ENCODE measurements at regions not wholly inside any gene's neighbourhood (a gene's known extent, or its start where the extent isn't known, plus 50 kb on each side); places are given as distances from the start of the nearest gene placed in this dataset.

DNA sequence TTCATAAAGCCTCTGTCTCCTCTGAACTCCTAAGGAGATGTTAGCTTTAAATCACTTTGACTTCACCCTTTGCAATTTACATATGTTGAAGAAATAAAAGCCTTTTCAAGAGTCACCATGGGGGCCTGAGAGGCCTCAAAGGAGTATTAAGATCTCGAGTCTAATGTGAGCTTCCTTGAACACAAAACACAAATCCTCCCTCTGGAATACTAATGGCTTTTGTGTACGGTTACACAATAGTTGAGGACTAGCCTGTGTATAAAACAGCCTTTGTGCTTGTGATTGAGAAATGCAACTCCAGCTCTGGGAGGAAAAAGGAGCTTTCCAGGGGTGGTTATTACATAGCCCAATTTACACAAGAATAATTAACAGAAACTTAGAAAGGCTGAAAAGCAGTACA, 1140.2 kb downstream of the CDH11 start:
- DNase-seq = peak; percentile 31

- DNase-seq = no peak
Measured at GRCh38 chr16:63980763-63981162, 1141.1 kb downstream of the CDH11 start.

DNA sequence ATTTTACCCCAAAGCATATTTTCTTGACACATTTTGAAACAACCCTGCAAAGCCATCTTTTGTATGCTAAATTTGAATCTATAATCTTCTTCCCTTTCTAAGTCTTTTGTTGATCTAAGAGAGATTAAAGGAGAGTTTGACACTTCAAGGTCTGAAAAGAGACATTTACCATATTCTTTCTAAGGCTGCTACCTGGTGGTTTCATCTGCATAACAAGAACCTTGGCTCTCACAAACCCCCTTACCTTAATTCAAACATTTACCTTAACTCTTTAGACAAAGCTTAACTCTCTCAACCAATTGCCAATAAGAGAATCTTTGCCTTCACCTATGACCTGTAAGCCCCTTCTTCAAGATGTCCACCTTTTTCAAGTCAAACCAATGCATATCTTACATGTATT, 1143.6 kb downstream of the CDH11 start:
- no peak for DNase-seq

DNA sequence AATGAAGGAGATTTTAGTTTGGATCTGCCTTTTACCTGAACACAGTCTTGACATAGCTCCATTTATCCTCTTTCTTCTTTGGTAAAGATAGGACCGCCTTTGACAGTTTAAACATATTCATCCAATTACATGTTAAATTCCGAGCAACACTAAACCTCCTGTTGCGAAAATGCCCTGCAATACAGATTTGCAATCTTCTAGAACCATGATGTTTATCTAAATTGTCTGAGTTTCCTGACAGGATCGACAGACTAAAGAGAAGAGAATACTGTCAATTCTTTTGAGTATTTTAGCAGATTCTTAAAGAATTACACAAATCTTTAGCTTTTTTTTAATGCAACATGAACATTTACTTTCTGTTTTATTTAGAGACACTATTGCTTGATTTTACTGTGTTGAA, 1145.5 kb downstream of the CDH11 start:
- no peak for DNase-seq

DNA sequence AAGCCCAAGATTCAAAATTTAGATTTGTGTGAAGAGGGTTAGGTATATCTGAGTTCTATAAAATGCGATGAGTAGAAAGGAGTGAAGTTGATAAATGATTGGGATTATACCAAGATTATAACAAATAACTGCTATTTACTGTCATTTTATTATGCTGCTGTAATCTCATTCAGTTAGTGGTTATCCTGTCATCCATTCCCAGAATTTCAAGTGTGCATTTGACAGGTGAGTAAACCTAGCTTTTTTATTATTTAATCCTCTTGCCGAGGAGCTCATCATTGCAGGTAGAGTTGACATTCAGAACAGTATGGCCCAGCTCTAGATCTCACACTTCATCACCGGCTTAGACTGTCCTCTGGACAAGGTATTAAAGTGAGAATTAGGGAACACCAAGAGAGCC, 1146.2 kb downstream of the CDH11 start:
- no peak for DNase-seq

DNA sequence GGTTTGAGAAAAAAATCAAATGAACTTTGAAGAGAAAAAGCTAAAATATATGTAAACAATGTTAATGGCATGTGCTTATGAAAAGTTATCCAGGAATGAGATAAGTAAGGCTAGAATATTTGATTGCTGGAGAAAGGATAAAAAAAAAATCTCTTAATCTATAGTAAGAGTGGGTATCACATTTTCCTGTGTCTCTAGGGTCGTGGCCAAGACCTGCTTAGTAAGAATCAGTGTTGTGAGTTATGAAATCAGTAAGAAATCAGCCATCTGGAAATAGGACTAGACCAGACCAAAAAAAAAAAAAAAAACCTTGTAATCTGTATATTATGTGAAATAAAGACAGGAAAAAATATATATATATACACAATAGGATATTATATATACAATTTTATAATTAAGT, 1153.9 kb downstream of the CDH11 start:
- DNase-seq = no peak

- no peak for DNase-seq
Measured at GRCh38 chr16:63960321-63960720, 1161.5 kb downstream of the CDH11 start.

- DNase-seq = no peak
Measured at GRCh38 chr16:63947022-63947421, 1174.8 kb downstream of the CDH11 start.

DNA sequence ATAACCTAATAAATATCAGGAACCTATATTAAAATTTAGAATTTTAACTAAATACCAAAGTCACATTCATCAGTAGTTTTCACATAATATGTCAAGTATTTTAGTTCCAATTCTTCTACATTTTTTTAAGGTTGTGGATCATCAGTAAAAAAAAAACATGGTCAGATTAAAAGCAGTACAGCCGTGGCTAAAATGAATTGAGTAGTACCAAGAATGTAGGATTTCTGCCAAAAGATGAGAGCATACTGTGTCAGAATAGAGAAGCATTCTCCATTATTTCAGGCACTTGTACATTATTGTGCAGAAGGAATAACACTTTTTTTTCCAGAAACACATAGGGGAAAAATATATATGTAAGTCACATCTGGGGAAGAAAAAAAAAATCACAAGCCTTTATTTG, 1176.1 kb downstream of the CDH11 start:
- no peak for DNase-seq

GRCh38 chr16:63943566-63943965, 1178.3 kb downstream of the CDH11 start:
- DNase-seq = no peak

DNA sequence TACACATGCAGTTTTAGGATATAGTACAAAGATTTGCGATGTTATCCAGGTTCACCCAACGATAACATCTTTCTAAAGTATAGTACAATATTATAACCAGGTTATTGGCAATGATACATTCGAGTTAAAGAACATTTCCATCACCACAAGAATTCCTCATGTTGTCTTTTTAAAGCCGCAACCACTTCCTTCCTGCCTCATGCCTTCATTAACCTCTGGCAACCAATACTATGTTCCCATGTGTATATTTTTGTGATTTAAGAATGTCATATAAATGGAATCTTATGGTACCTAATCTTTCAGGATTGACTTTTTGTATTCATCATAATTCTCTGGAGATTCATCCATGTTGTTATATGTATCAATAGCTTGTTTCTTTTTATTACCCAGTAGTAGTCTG, 1183.2 kb downstream of the CDH11 start:
- no peak for DNase-seq

DNA sequence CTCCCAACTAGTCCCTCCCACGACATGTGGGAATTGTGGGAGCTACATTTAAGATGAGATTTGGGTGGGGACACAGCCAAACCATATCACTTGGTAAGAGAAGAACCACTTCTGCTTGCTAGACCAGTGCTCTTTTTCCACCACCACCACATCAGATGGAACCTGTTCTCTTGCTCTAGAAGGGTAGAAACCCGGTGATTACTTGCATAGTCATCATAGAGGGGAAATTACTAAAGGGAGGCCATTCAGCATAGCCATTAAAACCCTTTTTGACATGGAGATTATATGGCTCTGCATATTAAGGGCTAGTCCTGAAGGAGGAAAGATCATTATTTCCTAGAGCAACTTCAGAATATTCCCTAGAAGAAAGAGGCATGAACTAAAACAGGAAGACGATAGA, 1188.0 kb downstream of the CDH11 start:
- DNase-seq = no peak

- no peak for DNase-seq
Measured at GRCh38 chr16:63928421-63928820, 1193.4 kb downstream of the CDH11 start.

GRCh38 chr16:63925221-63925620, 1196.6 kb downstream of the CDH11 start:
- no peak for DNase-seq

GRCh38 chr16:63922560-63922959, 1199.3 kb downstream of the CDH11 start:
- no peak for DNase-seq

DNA sequence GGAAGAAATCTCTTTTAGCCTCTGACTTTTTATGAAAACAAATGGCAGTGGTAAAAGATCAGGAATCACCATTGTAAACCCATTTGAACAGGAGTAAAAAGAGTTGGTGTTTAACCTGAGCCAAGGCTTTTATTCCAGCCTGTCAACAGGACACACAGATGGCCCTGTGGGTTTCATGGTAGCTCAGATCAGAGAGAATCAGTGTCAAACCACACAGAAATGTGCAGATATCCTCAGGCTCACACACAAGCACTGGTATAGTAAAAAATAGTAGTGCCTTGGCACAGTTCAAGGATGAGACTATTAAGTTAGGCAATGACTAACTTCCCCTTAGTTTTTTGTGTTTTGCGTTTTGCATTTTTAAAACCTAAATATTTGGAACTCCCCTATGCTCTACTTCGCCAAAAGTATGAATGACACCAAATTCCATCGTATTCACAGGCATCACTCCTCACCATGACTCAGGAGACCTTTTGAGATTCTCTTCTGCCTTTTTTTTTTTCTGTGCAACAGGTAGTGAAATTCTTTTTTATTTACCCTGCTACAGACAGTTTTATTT, 1200.0 kb downstream of the CDH11 start:
- no peak for DNase-seq

DNA sequence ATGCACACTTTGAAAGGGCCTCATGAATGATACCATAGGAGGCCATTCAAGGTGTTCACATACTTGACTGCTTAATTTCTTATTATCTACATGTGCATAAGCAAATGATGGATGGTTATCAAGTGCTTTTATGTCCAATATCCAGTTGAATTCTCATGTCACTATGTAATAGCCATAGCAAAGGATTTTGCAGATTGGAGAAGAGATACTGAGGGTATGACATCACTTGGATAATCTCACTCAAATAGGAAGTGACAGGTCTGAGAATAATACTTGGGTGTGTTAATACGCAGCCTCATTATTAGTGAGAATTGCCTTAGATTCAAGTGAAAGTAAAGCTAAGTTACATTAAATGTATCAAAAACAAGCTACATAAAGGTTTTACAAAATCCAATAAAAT, 1208.6 kb downstream of the CDH11 start:
- no peak for DNase-seq

GRCh38 chr16:63907251-63907650, 1214.6 kb downstream of the CDH11 start:
- DNase-seq = no peak

DNA sequence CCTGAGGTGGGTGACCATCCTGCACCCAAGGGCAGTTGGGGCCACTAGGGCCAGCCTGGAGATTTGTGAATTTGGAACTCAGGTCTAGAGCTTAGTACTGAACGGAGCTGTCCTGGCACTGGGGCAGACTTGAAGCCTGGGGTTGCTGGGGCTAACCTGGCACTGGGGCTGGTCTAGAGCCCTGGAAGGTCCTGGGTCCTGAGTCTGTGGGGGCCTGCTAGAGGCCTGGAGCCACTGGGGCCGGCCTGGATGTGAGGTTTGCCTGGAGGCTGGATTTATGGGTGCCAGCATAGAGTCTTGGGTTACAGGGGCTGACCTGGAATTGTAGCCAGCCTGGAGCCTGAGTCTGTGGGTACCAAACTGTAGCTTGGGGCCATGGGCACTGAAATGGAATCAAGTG, 1216.9 kb downstream of the CDH11 start:
- no peak for DNase-seq

- no peak for DNase-seq
Measured at GRCh38 chr16:63904182-63904581, 1217.7 kb downstream of the CDH11 start.

- no peak for DNase-seq
Measured at GRCh38 chr16:63896383-63897109, 1225.3 kb downstream of the CDH11 start.

- no peak for DNase-seq
Measured at GRCh38 chr16:63890723-63891122, 1231.1 kb downstream of the CDH11 start.

- no peak for DNase-seq
Measured at GRCh38 chr16:63890081-63890480, 1231.8 kb downstream of the CDH11 start.

DNA sequence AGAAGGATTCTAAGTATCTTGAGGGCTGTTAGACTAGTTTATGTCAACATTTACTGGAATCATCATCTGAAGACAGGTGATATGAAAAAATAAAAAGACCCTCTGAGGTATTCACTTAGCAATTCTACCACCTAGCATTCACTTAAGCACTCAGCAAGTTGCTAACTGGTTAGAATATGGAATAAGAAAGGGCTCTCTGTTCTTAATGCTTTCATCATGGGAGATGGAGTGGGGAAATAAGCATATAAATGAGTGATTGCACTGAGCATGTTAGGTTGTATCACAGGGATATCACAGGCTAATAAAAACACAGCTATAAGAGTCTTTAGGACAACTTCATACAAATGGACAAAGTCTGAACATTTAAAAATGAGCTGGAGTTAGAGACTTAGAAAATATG, 1238.8 kb downstream of the CDH11 start:
- DNase-seq = no peak

DNA sequence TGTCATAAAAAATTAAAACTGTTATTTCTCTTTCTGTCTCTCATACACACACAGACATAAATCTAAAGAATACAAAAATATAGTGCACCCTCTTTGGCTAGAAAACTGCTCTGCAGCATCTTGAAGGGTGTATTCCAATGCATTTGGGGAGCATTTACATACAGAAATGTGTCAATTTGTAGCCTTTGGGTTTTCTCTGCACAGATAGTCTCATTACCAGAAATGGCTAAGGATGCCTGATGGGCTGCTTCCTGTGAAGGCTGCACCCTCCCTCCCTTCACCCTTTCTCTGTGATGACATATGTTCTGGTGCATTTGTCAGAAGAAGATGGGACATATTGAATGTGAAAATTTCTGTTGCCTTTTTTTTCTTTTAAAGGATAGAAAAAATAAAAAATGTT, 1239.3 kb downstream of the CDH11 start:
- no peak for DNase-seq
